HepG2 (cell line): ENCODE measurements at regions not wholly inside any gene's neighbourhood (a gene's known extent, or its start where the extent isn't known, plus 50 kb on each side); places are given as distances from the start of the nearest gene placed in this dataset.
A peak's percentile ranks its signal among the peaks of the same experiment; 100 is the strongest.

Source experiments
- ADNP ChIP-seq: sonication (generic); formaldehyde crosslinking; IDR thresholded peaks from 2 replicates; pipeline ENCODE4 v1.4.0; 2020; ENCODE audit warnings: missing genetic modification reagents
- CBX5 ChIP-seq: sonication (generic); formaldehyde crosslinking; IDR thresholded peaks from 2 replicates; pipeline ENCODE4 v1.4.0; 2020; ENCODE audit warnings: missing genetic modification reagents, borderline replicate concordance
- EP300 ChIP-seq, 3 experiments: sonication (generic) in 1 of 3; formaldehyde crosslinking in 1 of 3; IDR thresholded peaks; 2 replicates each; pipeline versions ENCODE4 v1.5.1 to v1.6.1; 2011 to 2020; ENCODE audit warnings: low read depth in 2 of 3, low read length in 2 of 3, borderline replicate concordance in 1 of 3, improper control_type of control experiment in 1 of 3, mild to moderate bottlenecking in 1 of 3, missing genetic modification reagents in 1 of 3, moderate library complexity in 1 of 3
- FOXJ3 ChIP-seq: sonication (generic); formaldehyde crosslinking; IDR thresholded peaks from 2 replicates; pipeline ENCODE4 v1.4.0; 2020; ENCODE audit warnings: missing genetic modification reagents, mild to moderate bottlenecking, borderline replicate concordance
- FOXM1 ChIP-seq: sonication (generic); formaldehyde crosslinking; IDR thresholded peaks from 2 replicates; pipeline ENCODE4 v1.5.0; 2020; ENCODE audit warnings: missing genetic modification reagents
- HNRNPUL1 ChIP-seq: fragments of 200-400 bp; formaldehyde crosslinking; IDR thresholded peaks from 2 replicates; pipeline ENCODE4 v1.6.1; 2017; ENCODE audit warnings: low read depth, mild to moderate bottlenecking, low read length, moderate library complexity
- NFYB ChIP-seq: sonication (generic); formaldehyde crosslinking; IDR thresholded peaks from 2 replicates; pipeline ENCODE4 v1.4.0; 2020; ENCODE audit warnings: missing genetic modification reagents
- SIN3A ChIP-seq: IDR thresholded peaks from 2 replicates; pipeline ENCODE4 v1.6.1; 2011; ENCODE audit warnings: low read depth, mild to moderate bottlenecking, control low read depth, low read length, borderline replicate concordance
- U2AF2 ChIP-seq: fragments of 200-400 bp; formaldehyde crosslinking; IDR thresholded peaks from 2 replicates; pipeline ENCODE4 v1.6.1; 2017; ENCODE audit warnings: low read depth, mild to moderate bottlenecking, low read length
- ZNF124 ChIP-seq: sonication (generic); formaldehyde crosslinking; IDR thresholded peaks from 2 replicates; pipeline ENCODE4 v1.4.0; 2020; ENCODE audit warnings: missing genetic modification reagents
- ZNF550 ChIP-seq: sonication (generic); formaldehyde crosslinking; IDR thresholded peaks from 2 replicates; pipeline ENCODE4 v1.4.0; 2020; ENCODE audit warnings: mild to moderate bottlenecking, missing genetic modification reagents, borderline replicate concordance
- ZNF564 ChIP-seq: sonication (generic); formaldehyde crosslinking; IDR thresholded peaks from 2 replicates; pipeline ENCODE4 v1.8.1; 2023; ENCODE audit warnings: mild to moderate bottlenecking, missing genetic modification reagents
- TF ChIP-seq, protein P1 (sequence below): sonication (generic); formaldehyde crosslinking; IDR thresholded peaks from 2 replicates; pipeline ENCODE4 v1.4.0; 2020; ENCODE audit warnings: missing genetic modification reagents, mild to moderate bottlenecking, borderline replicate concordance
- TF ChIP-seq, protein P2 (sequence below): sonication (generic); formaldehyde crosslinking; IDR thresholded peaks from 2 replicates; pipeline ENCODE4 v1.4.0; 2020; ENCODE audit warnings: missing genetic modification reagents
- TF ChIP-seq, protein P3 (sequence below): sonication (generic); formaldehyde crosslinking; IDR thresholded peaks from 2 replicates; pipeline ENCODE4 v1.4.0; 2020; ENCODE audit warnings: missing genetic modification reagents, borderline replicate concordance
- TF ChIP-seq, protein P4 (sequence below): sonication (generic); formaldehyde crosslinking; IDR thresholded peaks from 2 replicates; pipeline ENCODE4 v1.5.0; 2020; ENCODE audit warnings: missing genetic modification reagents
- TF ChIP-seq, protein P5 (sequence below): sonication (generic); formaldehyde crosslinking; IDR thresholded peaks from 2 replicates; pipeline ENCODE4 v1.9.0; 2021; ENCODE audit warnings: missing genetic modification reagents, borderline replicate concordance
- TF ChIP-seq, protein P6 (sequence below): sonication (generic); formaldehyde crosslinking; IDR thresholded peaks from 2 replicates; pipeline ENCODE4 v1.5.0; 2020; ENCODE audit warnings: missing genetic modification reagents

DNA sequence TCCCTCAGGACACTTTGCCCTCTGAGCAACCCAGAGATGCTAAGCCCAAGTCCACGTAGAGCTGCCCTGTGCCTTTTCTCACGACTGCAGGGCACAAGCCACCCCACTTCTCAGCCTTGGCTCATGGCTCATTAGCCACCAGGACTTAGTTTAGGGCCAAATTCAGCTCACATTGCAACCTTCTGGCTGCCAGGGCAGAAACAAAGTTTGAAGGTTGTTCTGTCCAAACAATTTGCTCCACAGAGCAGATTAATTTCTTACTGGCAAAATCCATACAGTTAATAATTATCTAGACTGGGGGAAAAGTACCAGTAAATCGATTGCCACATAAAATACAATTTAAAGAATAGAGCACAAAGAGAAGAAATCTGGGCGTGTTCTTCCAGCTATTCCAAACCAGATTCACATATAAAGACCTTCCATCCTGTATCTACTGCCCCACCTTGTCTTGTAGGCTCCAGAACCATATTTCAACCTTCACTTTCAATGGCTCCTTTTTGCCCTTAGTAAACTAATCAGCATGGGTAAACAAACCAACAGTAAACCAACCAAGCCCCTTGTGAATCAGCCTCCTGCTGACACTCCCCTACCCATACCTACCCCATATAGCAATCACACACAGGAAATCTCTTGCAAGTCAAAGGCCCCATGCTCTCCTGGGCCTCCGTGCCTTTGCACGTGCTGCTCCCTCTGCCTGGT lies 101.9 kb downstream of the QRSL1 start (continued):
- TF ChIP-seq, protein P1, sequence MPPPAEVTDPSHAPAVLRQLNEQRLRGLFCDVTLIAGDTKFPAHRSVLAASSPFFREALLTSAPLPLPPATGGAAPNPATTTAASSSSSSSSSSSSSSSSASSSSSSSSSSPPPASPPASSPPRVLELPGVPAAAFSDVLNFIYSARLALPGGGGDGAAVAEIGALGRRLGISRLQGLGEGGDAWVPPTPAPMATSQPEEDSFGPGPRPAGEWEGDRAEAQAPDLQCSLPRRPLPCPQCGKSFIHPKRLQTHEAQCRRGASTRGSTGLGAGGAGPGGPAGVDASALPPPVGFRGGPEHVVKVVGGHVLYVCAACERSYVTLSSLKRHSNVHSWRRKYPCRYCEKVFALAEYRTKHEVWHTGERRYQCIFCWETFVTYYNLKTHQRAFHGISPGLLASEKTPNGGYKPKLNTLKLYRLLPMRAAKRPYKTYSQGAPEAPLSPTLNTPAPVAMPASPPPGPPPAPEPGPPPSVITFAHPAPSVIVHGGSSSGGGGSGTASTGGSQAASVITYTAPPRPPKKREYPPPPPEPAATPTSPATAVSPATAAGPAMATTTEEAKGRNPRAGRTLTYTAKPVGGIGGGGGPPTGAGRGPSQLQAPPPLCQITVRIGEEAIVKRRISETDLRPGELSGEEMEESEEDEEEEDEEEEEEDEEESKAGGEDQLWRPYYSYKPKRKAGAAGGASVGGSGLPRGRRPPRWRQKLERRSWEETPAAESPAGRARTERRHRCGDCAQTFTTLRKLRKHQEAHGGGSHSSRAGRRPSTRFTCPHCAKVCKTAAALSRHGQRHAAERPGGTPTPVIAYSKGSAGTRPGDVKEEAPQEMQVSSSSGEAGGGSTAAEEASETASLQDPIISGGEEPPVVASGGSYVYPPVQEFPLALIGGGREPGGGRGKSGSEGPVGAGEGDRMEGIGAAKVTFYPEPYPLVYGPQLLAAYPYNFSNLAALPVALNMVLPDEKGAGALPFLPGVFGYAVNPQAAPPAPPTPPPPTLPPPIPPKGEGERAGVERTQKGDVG (CRISPR knock-in tag) = no peak
- TF ChIP-seq ZNF564 (CRISPR knock-in tag) = peak; percentile 69; the same call in 1 of the 2 replicates
- no peak for TF ChIP-seq SIN3A
- peak; percentile 96 for TF ChIP-seq ADNP (CRISPR knock-in tag)
- TF ChIP-seq CBX5 = peak; percentile 63; the same call in 1 of the 2 replicates
- TF ChIP-seq, protein P2, sequence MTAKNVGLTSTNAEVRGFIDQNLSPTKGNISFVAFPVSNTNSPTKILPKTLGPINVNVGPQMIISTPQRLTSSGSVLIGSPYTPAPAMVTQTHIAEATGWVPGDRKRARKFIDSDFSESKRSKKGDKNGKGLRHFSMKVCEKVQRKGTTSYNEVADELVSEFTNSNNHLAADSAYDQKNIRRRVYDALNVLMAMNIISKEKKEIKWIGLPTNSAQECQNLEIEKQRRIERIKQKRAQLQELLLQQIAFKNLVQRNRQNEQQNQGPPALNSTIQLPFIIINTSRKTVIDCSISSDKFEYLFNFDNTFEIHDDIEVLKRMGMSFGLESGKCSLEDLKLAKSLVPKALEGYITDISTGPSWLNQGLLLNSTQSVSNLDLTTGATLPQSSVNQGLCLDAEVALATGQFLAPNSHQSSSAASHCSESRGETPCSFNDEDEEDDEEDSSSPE (CRISPR knock-in tag) = peak; percentile 60; the same call in 1 of the 2 replicates
- no peak for TF ChIP-seq ZNF124 (CRISPR knock-in tag)
- no peak for TF ChIP-seq ZNF550 (CRISPR knock-in tag)
- no peak for TF ChIP-seq HNRNPUL1
- TF ChIP-seq, protein P3, sequence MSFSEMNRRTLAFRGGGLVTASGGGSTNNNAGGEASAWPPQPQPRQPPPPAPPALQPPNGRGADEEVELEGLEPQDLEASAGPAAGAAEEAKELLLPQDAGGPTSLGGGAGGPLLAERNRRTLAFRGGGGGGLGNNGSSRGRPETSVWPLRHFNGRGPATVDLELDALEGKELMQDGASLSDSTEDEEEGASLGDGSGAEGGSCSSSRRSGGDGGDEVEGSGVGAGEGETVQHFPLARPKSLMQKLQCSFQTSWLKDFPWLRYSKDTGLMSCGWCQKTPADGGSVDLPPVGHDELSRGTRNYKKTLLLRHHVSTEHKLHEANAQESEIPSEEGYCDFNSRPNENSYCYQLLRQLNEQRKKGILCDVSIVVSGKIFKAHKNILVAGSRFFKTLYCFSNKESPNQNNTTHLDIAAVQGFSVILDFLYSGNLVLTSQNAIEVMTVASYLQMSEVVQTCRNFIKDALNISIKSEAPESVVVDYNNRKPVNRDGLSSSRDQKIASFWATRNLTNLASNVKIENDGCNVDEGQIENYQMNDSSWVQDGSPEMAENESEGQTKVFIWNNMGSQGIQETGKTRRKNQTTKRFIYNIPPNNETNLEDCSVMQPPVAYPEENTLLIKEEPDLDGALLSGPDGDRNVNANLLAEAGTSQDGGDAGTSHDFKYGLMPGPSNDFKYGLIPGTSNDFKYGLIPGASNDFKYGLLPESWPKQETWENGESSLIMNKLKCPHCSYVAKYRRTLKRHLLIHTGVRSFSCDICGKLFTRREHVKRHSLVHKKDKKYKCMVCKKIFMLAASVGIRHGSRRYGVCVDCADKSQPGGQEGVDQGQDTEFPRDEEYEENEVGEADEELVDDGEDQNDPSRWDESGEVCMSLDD (CRISPR knock-in tag) = no peak
- no peak for TF ChIP-seq U2AF2
- no peak for TF ChIP-seq NFYB
- TF ChIP-seq EP300 (IDR thresholded peaks at IDR 0.05; ENCODE audit: low read depth in 2 of 2, low read length in 2 of 2) = peak in 1 of 2 experiments; percentile 62; a peak in 2 of 4 replicates
- no peak for TF ChIP-seq EP300 (CRISPR knock-in tag; IDR thresholded peaks at IDR 0.05; ENCODE audit: borderline replicate concordance)
- TF ChIP-seq, protein P4, sequence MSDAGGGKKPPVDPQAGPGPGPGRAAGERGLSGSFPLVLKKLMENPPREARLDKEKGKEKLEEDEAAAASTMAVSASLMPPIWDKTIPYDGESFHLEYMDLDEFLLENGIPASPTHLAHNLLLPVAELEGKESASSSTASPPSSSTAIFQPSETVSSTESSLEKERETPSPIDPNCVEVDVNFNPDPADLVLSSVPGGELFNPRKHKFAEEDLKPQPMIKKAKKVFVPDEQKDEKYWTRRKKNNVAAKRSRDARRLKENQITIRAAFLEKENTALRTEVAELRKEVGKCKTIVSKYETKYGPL (CRISPR knock-in tag) = no peak; the same call in 1 of the 2 replicates
- TF ChIP-seq, protein P5, sequence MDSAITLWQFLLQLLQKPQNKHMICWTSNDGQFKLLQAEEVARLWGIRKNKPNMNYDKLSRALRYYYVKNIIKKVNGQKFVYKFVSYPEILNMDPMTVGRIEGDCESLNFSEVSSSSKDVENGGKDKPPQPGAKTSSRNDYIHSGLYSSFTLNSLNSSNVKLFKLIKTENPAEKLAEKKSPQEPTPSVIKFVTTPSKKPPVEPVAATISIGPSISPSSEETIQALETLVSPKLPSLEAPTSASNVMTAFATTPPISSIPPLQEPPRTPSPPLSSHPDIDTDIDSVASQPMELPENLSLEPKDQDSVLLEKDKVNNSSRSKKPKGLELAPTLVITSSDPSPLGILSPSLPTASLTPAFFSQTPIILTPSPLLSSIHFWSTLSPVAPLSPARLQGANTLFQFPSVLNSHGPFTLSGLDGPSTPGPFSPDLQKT (CRISPR knock-in tag) = no peak
- TF ChIP-seq FOXM1 (CRISPR knock-in tag) = no peak
- TF ChIP-seq, protein P6, sequence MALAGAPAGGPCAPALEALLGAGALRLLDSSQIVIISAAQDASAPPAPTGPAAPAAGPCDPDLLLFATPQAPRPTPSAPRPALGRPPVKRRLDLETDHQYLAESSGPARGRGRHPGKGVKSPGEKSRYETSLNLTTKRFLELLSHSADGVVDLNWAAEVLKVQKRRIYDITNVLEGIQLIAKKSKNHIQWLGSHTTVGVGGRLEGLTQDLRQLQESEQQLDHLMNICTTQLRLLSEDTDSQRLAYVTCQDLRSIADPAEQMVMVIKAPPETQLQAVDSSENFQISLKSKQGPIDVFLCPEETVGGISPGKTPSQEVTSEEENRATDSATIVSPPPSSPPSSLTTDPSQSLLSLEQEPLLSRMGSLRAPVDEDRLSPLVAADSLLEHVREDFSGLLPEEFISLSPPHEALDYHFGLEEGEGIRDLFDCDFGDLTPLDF (CRISPR knock-in tag) = no peak
- peak; percentile 45; the same call in 1 of the 2 replicates for TF ChIP-seq FOXJ3
